SHP77 (cell line): ENCODE measurements at regions not wholly inside any gene's neighbourhood (a gene's known extent, or its start where the extent isn't known, plus 50 kb on each side); places are given as distances from the start of the nearest gene placed in this dataset.

Experiments
- DNase-seq, 2 experiments: peaks; one replicate each; lab custom pipeline; 2025; lab: John Stamatoyannopoulos, UW

DNA sequence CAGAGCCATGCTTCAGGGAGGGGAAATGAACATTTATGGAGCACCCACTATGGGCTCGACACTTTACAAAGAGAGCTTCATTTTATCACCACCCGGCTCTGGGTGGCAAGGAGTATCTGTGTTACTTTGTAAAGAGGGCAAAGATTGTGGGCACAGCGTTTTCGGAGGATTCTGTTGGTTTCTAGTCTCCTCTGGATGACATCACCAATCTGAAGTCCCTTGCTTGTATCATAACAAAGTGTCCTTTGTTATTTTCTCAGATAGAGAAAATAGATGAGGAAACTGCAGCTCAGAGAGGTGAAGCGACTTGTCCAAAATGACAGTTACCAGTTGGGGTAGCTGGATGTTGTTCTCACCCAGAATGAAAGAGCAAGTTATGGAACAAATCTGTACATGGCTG, 162.8 kb downstream of the GLI2 start:
- DNase-seq: no peak

GRCh38 chr2:120898961-120899750, 163.5 kb downstream of the GLI2 start:
- no peak for DNase-seq

DNA sequence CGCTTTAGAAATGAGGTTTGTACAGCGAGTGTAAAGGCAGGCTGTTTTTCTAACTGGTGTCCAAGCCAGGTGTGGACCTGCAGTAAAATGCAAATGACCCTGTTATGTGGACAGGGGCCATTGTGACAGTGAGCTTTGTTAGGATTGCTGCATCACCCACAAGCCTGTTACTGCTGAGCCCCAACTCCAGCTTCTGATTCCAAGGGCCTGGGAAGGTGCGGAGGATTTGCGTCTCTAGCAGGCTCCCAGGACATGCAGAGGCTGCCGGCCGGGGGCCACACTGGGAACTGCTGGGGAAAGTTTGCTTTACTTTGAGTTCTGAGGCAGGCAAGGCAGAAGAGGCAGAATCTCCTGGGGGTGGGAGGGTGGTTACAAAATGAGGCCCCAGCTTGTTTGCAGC, 164.1 kb downstream of the GLI2 start:
- DNase-seq: no peak

GRCh38 chr2:120901201-120901600, 165.5 kb downstream of the GLI2 start:
- no peak for DNase-seq

- no peak for DNase-seq
Observed at GRCh38 chr2:120902592-120902991, 166.9 kb downstream of the GLI2 start.

DNA sequence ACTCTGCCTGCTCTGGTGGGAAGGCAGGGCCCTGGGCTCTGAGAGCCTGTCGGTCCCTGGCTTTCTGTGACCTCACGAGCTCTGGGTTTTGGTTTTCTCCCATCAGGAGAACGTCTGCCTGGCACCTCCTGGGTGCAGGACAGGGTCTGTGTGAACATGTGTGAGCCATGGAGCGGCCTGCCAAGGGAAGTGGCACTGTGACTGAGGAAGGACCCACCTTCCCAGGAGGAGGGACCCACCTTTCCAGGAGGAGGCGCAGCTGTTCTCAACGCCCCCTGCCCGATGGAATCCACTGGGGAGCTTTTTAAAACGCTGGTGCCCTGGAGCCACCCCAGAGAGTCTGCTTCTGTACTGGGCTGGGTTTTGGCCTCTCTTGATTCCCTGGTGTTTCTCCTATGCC, 168.7 kb downstream of the GLI2 start:
- DNase-seq: no peak

GRCh38 chr2:120904830-120905234, 169.2 kb downstream of the GLI2 start:
- DNase-seq: no peak

GRCh38 chr2:120905298-120905697, 169.6 kb downstream of the GLI2 start:
- DNase-seq: no peak

DNA sequence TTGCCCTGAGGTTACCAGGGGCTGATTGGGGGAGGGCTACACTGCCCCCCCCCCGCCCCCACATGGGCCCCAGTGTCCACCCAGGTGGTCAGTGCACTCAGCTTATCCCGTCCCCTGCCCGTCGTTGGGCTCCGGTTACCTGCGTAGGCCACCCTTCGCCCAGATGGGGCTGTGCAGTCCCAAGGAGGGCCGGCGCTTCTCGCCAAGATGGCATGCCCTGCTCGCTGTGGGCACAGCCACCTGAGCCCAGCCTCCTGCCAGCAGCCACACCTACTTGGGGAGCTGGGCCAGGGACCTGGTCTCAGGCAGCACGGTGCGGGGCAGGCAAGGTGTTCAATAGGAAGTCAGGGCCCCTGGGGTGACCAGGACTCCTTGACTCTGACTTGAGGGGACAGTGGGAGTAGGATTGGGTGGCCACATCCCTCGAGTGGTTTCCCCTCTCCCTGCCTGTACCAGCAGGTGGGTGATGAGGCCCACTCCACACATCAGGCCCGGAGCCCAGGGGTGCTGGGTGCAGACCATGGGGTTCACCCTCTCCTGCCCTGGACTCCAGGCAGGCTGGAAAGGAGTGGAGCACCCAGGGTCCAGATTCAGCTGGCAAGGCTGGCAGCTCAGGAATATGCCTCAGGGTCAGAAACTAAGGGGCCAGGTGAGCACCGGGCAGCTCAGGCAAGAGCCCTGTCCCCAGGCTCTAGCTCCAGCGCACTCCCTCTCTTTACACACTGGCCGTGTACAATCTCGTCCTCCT, 170.3 kb downstream of the GLI2 start:
- DNase-seq: no peak

DNA sequence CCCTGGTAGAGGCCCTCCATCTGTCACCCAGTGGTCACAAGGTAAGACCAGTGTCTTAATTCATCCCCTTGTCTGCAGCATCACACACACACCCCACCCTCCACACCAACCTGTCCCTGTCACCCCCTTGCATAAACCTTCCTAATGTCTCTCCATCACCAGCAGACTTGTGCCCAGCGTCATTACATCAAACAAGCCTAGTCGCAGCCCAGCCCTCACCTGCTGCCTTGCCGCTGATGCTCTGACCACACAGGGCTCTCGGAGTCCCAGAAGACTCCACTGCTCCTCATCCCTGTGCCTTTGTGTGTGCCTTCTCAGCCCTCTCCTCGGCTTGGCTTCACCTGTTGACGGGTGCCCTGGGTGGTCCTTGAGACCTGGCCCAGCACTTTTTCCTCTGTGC, 171.2 kb downstream of the GLI2 start:
- DNase-seq: no peak

DNA sequence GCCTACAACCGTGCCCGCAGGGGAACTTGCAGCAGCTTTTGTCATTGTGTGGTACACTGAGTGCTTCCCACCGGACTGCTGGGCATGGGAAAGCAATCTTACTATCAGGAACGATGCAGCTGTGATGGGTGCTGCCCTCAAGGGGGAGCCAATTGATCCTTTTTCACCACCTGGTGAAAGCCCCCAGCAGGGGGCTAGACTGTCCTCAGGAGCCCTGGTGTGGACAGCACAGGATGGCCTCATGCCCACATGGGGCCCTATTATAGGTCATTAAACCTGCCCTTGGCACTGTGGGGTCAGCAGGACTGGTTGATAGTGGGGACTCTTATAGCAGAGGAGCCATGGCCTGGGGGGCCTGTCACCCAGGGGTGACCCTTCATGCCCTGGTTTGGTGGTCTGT, 172.2 kb downstream of the GLI2 start:
- DNase-seq: no peak

GRCh38 chr2:120908314-120908975, 172.8 kb downstream of the GLI2 start:
- DNase-seq: no peak

- DNase-seq: no peak
Observed at GRCh38 chr2:120909102-120909501, 173.4 kb downstream of the GLI2 start.

DNA sequence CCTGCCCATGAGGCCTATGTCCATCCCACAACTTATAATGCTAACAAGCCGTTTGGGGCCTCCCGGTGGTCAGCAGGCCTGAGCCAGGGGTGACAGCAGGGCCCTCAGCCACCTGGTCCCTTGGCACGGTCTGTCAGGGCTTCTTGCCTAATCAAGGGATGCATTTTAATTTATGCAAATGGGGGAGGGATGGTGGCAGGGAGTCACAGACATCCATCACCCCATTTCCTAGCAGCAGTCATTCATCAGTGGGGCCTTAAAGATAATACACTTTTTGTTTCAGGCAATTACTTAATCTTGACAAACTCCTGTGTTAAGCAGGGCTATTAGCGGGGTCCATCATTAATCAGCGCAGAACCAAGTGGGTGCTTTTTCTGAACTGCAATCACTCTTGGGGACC, 174.5 kb downstream of the GLI2 start:
- no peak for DNase-seq

- DNase-seq: no peak
Observed at GRCh38 chr2:120910956-120911951, 175.6 kb downstream of the GLI2 start.

DNA sequence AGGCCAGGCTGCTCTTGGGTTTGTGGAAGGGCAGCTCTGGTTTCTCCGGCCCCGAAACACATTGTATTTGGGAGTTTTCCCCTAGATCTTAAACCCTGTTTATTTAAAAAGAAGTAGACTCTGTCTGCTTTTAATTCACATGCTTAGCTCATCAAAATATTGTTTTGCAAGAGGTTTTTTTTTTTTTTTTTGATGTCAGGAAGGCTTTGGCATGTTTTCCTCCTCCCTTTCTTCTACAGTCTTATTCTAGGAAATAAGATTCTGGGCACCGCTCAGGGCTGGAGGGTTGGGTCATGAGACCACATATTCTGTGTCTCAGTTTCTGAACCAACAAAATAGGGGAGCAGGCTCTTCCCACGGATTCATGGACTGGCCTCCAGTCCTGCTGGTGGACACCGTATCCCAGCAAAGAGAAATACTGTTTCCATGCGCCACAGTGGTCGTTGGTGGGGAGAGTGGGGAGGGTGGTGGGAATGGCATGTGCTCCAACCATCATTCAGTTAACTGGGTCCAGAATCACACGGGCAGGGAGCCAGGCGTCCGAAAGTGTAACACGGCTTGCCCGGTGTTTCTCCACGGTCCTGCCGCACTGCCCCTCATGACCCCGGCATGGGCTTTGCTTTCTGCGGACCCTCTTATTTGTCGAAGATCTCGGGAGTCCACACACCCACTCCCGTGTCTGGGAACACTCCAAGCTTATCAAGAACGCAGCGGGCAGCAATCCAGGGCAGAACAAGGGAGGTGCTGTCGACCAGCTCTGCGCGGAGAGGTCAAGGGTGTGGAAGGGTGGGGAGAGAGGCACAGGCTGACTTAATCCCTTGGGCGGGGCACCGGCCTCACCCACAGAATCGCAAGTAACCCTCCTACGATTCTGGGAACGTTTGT, 176.7 kb downstream of the GLI2 start:
- DNase-seq: no peak

DNA sequence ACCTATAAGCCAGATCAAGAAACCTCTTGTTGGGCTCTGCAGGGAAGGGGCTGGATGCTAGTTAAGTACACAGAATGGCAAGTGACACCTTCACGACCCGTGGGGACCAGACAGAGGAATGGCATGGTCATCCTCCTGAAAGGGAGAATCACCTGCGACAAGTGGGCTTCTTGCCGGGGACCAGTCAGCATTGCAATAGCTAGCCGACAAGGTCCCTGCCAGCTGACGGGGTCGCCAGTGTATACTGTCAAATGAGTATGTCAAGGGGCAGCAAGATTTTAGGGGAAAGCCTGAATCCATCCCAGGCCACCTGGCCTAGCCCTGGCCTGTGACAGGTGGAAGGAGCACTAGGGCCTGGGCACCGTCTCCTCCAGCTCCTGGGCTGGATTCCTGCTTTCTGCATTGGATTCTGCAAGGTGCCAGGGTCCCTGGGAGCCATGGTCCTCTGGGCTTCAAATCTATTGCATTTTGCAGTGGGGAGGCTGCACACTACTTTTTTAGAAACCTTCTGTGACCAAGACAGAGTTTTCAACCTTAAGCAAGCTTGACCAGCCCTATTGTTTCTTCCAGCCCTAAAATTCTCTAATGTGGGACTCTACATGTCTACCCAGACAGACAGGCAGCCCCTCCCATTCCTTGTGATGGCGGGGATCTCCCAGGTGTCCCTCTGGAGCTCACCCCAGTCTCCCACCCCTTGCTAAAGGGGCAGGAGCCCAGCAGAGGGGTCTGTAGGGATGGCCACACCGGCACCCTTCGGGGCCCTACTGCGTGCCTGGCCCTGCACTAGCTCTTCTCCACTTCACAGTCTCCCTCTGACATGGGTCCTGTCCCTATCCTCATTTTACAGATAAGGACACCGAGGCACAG, 178.5 kb downstream of the GLI2 start:
- DNase-seq: no peak

DNA sequence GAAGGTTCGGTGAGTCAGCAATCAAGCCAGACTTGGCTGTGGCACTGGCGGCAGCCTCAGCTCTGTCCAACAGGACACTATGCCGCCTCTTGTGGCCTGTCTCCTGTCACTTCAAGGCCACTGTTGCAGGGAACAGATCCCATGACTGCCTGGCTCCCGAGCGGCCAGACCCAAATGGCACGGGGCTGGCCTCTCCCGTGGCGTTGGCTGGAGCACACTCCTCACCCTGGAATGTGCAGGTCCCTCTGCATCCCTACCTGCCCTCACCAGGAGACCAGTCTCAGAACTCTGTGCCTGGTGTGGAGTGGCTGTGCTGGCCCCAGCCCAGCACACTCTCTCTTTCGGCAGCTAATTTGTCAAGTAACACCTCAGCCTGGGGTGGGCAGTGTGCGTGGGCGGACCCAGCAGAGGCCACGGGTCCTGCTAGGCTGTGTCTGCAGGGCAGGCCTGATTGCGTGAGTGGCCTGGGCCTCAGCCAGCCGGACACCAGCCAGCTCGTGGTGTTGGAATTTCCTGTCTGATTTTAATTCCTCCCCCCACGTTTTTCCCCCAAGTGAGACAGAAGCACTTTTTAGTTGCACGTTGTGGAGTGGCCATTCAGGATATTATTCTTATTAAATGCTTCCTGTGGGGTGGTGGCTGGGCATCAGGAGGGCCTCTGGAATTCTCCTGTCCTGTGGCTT, 179.3 kb downstream of the GLI2 start:
- no peak for DNase-seq

GRCh38 chr2:120915670-120916069, 180.0 kb downstream of the GLI2 start:
- no peak for DNase-seq
